ENCODE measurements at regions not wholly inside any gene's neighbourhood (a gene's known extent, or its start where the extent isn't known, plus 50 kb on each side); places are given as distances from the start of the nearest gene placed in this dataset.

- no peak for DNase-seq (ENCODE audit: low read depth)
Observed at GRCh38 chr3:10583798-10584708, 78.7 kb upstream of the ATP2B2 start.

- no peak for DNase-seq (ENCODE audit: low read depth)
Observed at GRCh38 chr3:10585945-10586344, 80.6 kb upstream of the ATP2B2 start.

- DNase-seq (ENCODE audit: low read depth) = peak; percentile 32
Observed at GRCh38 chr3:10594915-10595314, 89.5 kb upstream of the ATP2B2 start.

- no peak for DNase-seq (ENCODE audit: low read depth)
Observed at GRCh38 chr3:10596746-10597448, 91.5 kb upstream of the ATP2B2 start.

GRCh38 chr3:10597733-10598132 is 92.3 kb upstream of the ATP2B2 start:
- no peak for DNase-seq (ENCODE audit: low read depth)

- no peak for DNase-seq (ENCODE audit: low read depth)
Observed at GRCh38 chr3:10599017-10599416, 93.6 kb upstream of the ATP2B2 start.

GRCh38 chr3:10599444-10599843 is 94.1 kb upstream of the ATP2B2 start:
- DNase-seq (ENCODE audit: low read depth) = no peak

- DNase-seq (ENCODE audit: low read depth) = no peak
Observed at GRCh38 chr3:10600296-10600714, 94.9 kb upstream of the ATP2B2 start.

- DNase-seq (ENCODE audit: low read depth) = no peak
Observed at GRCh38 chr3:10600726-10601125, 95.3 kb upstream of the ATP2B2 start.

- no peak for DNase-seq (ENCODE audit: low read depth)
Observed at GRCh38 chr3:10601151-10601856, 95.9 kb upstream of the ATP2B2 start.

- DNase-seq (ENCODE audit: low read depth) = no peak
Observed at GRCh38 chr3:10601857-10602230, 96.5 kb upstream of the ATP2B2 start.

- DNase-seq (ENCODE audit: low read depth) = no peak
Observed at GRCh38 chr3:10602271-10602670, 96.9 kb upstream of the ATP2B2 start.

GRCh38 chr3:10602769-10603768 is 97.7 kb upstream of the ATP2B2 start:
- DNase-seq (ENCODE audit: low read depth) = no peak

- no peak for DNase-seq (ENCODE audit: low read depth)
Observed at GRCh38 chr3:10609134-10609533, 103.7 kb upstream of the ATP2B2 start.

GRCh38 chr3:10614168-10614567 is 108.8 kb upstream of the ATP2B2 start:
- DNase-seq (ENCODE audit: low read depth) = no peak

GRCh38 chr3:10615715-10616114 is 110.3 kb upstream of the ATP2B2 start:
- no peak for DNase-seq (ENCODE audit: low read depth)

GRCh38 chr3:10616321-10616720 is 110.9 kb upstream of the ATP2B2 start:
- no peak for DNase-seq (ENCODE audit: low read depth)

GRCh38 chr3:10619989-10620832 is 114.8 kb upstream of the ATP2B2 start:
- no peak for DNase-seq (ENCODE audit: low read depth)

- no peak for DNase-seq (ENCODE audit: low read depth)
Observed at GRCh38 chr3:10620833-10621082, 115.4 kb upstream of the ATP2B2 start.

GRCh38 chr3:10623578-10624275 is 118.3 kb upstream of the ATP2B2 start:
- no peak for DNase-seq (ENCODE audit: low read depth)

All from CMK (cell line).